ENCODE measurements at regions not wholly inside any gene's neighbourhood (a gene's known extent, or its start where the extent isn't known, plus 50 kb on each side); places are given as distances from the start of the nearest gene placed in this dataset.

- Histone ChIP-seq H3K79me2 (ENCODE audit: insufficient read depth, low read length) (no peaks in the 10 kb centered on the region), H3K4me1 (ENCODE audit: insufficient read depth, low read length) (no peaks in the 10 kb centered on the region), H3K23me2 (ENCODE audit: insufficient read length, low read depth, low read length, poor library complexity, severe bottlenecking) (no peaks in the 10 kb centered on the region), H4K91ac (ENCODE audit: insufficient read length, low read depth, low read length) (no peak overlapping the region), H3K18ac (ENCODE audit: insufficient read length, low read depth, low read length) (no peak overlapping the region), H2BK5ac (ENCODE audit: insufficient read length, low read length) (no peak overlapping the region), H3K14ac (ENCODE audit: insufficient read depth, low read length) (no peak overlapping the region), H3K4me2 (ENCODE audit: insufficient read depth, insufficient read length, low read length) (no peak overlapping the region), H3K9me3 (ENCODE audit: control insufficient read depth, low read depth, low read length) (no peaks in the 10 kb centered on the region), H3K56ac (ENCODE audit: insufficient read length, low read depth, low read length) (no peak overlapping the region), H3K4ac (ENCODE audit: low read depth, low read length) (no peak overlapping the region), H2BK20ac (ENCODE audit: low read depth, low read length, poor library complexity, severe bottlenecking) (no peak overlapping the region), H4K20me1 (ENCODE audit: control insufficient read depth, insufficient read depth, insufficient read length) (no peaks in the 10 kb centered on the region), H4K5ac (ENCODE audit: insufficient read length, low read depth, low read length) (no peak overlapping the region), H3K79me1 (ENCODE audit: insufficient read depth, low read depth, low read length, poor library complexity, severe bottlenecking) (no peaks in the 10 kb centered on the region), H3K27me3 (ENCODE audit: insufficient read depth, low read length) (no peaks in the 10 kb centered on the region), H2BK12ac (ENCODE audit: insufficient read length, low read depth, low read length) (no peak overlapping the region), H3K27ac (ENCODE audit: insufficient read length, low read depth, low read length) (no peak overlapping the region), H3K9ac (ENCODE audit: extremely low read depth, insufficient read length, low read length) (no peak overlapping the region), H4K8ac (replicated peaks; ENCODE audit: insufficient read length, low read depth, low read length) (no peak overlapping the region), H3T11ph (ENCODE audit: low read length) (no peak overlapping the region), H3K23ac (ENCODE audit: insufficient read length, low read depth, low read length) (no peak overlapping the region), H2AK5ac (ENCODE audit: insufficient read length, low read length) (no peak overlapping the region), H2BK120ac (ENCODE audit: low read depth, low read length, poor library complexity, severe bottlenecking) (no peak overlapping the region), H2BK15ac (ENCODE audit: low read depth, low read length) (no peak overlapping the region), H2AFZ (ENCODE audit: low read length) (no peak overlapping the region)
- Mint-ChIP-seq H3K4me3 (no peak overlapping the region), H3K36me3 (ENCODE audit: insufficient read depth in 1 of 3, low read depth in 3 of 3) (no peaks in the 10 kb centered on the region), H3K27ac (no peak overlapping the region), H3K27me3 (ENCODE audit: low read depth) (no peaks in the 10 kb centered on the region), H3K4me1 (peaks cover 12 to 15% of the 10 kb centered on the region in 2 experiments), H3K9me3 (no peaks in the 10 kb centered on the region; a peak in 1 of 5 replicates)
- TF ChIP-seq CTCF (conservative IDR thresholded peaks at IDR 0.05), result no peak
- WGBS (ENCODE audit: extremely low coverage, insufficient read length, low lambda C conversion rate), result no CpG with 5 or more reads among the region's 2 CpGs
- no peak for DNase-seq
These were observed 188.4 kb upstream of the PRDM9 start for GRCh38 chr5:23318960-23319359.

Data from H9 (cell line).